B cell (primary cell): ENCODE measurements at regions not wholly inside any gene's neighbourhood (a gene's known extent, or its start where the extent isn't known, plus 50 kb on each side); places are given as distances from the start of the nearest gene placed in this dataset.

Experiments
- ATAC-seq: fragments of 200-7000 bp; cut with Tn5 transposase; one replicate; pipeline ENCODE4 v1.10.0; 2021; ENCODE audit warnings: low read depth, mild to moderate bottlenecking, moderate number of reproducible peaks, moderate library complexity
- CTCF ChIA-PET: fragments of 350-600 bp; sonication (Branson Sonifier 250); formaldehyde crosslinking; loops from one replicate; lab custom pipeline; 2021; ENCODE audit warnings: antibody characterized with exemption, inconsistent platforms; lab: Charles Lee
- POLR2A ChIA-PET: fragments of 350-600 bp; sonication (Branson Sonifier 250); formaldehyde crosslinking; loops from one replicate; lab custom pipeline; 2021; ENCODE audit warnings: antibody characterized with exemption; lab: Charles Lee
- DNase-seq: peaks from one replicate; pipeline ENCODE4 v3.0.0; 2013
- H2AFZ ChIP-seq: 2 replicates; pipeline ENCODE4 v1.6.1; 2012; ENCODE audit warnings: mild to moderate bottlenecking, low read depth, low read length; ENCODE audit not compliant: insufficient read depth, poor library complexity, severe bottlenecking
- H3K27ac ChIP-seq, 2 donors: 1 replicate in 1 of 2; 2 replicates in 1 of 2; pipeline ENCODE4 v1.5.1; 2012 to 2013; ENCODE audit warnings: low read length in 2 of 2, mild to moderate bottlenecking in 2 of 2, moderate library complexity in 1 of 2
- H3K27me3 ChIP-seq, 4 experiments: fragments of 200-600 bp in 1 of 4; sonication (generic) in 1 of 4; replicated peaks in 1 of 4; 1 replicate in 2 of 4; 2 replicates in 2 of 4; pipeline versions ENCODE4 v1.6.1 to v1.7.0; 2013 to 2016; ENCODE audit warnings: low read length in 3 of 4, mild to moderate bottlenecking in 2 of 4, mixed read lengths in 1 of 4, moderate library complexity in 1 of 4; ENCODE audit not compliant: insufficient read depth in 4 of 4, control insufficient read depth in 3 of 4; ENCODE audit errors: control extremely low read depth in 1 of 4
- H3K36me3 ChIP-seq, 2 experiments: replicated peaks in 1 of 2; 1 replicate in 1 of 2; 2 replicates in 1 of 2; pipeline versions ENCODE4 v1.6.1 to v1.7.1; 2013; ENCODE audit warnings: low read length in 1 of 2; ENCODE audit not compliant: insufficient read depth in 2 of 2, control insufficient read depth in 1 of 2; ENCODE audit errors: control extremely low read depth in 1 of 2, extremely low read depth in 1 of 2
- H3K4me1 ChIP-seq, 2 donors: fragments of 200-600 bp in 1 of 2; sonication (generic) in 1 of 2; 1 replicate in 1 of 2; 2 replicates in 1 of 2; pipeline versions ENCODE4 v1.5.1 to v1.6.1; 2013 to 2017; ENCODE audit warnings: low read length in 2 of 2; ENCODE audit not compliant: control insufficient read depth in 2 of 2, insufficient read depth in 2 of 2
- H3K4me2 ChIP-seq: replicated peaks from 2 replicates; pipeline ENCODE3; 2012; ENCODE audit warnings: mild to moderate bottlenecking, low read depth, low read length; ENCODE audit not compliant: poor library complexity, severe bottlenecking
- H3K4me3 ChIP-seq, 5 experiments: fragments of 200-600 bp in 1 of 5; sonication (generic) in 1 of 5; 1 replicate in 3 of 5; 2 replicates in 2 of 5; pipeline versions ENCODE4 v1.5.1 to v1.7.0; 2011 to 2016; ENCODE audit warnings: low read length in 4 of 5, mild to moderate bottlenecking in 4 of 5, low read depth in 2 of 5, control low read depth in 1 of 5, moderate library complexity in 1 of 5; ENCODE audit not compliant: insufficient read depth in 1 of 5; ENCODE audit errors: control extremely low read depth in 1 of 5, extremely low read depth in 1 of 5
- H3K79me2 ChIP-seq: fragments of 200-600 bp; sonication (generic); one replicate; pipeline ENCODE4 v1.6.0; 2016; ENCODE audit warnings: low read length; ENCODE audit not compliant: control insufficient read depth, insufficient read depth
- H3K9ac ChIP-seq: fragments of 200-600 bp; sonication (generic); 2 replicates; pipeline ENCODE4 v1.6.1; 2017; ENCODE audit warnings: mild to moderate bottlenecking, low read length, moderate library complexity
- H3K9me3 ChIP-seq, 3 donors: one replicate each; pipeline versions ENCODE4 v1.6.1 to v1.7.1; 2013; ENCODE audit warnings: low read length in 2 of 3; ENCODE audit not compliant: control insufficient read depth in 2 of 3, insufficient read depth in 1 of 3; ENCODE audit errors: control extremely low read depth in 1 of 3
- H4K20me1 ChIP-seq: 2 replicates; pipeline ENCODE4 v1.6.0; 2012; ENCODE audit warnings: mild to moderate bottlenecking, low read length; ENCODE audit not compliant: insufficient read depth, control insufficient read depth, poor library complexity, severe bottlenecking
- H3K27ac Mint-ChIP-seq: one replicate; pipeline ENCODE4 v1.8.0; 2021; ENCODE audit warnings: mixed read lengths
- H3K27me3 Mint-ChIP-seq: one replicate; pipeline ENCODE4 v1.8.0; 2021; ENCODE audit warnings: mixed read lengths
- H3K4me1 Mint-ChIP-seq: one replicate; pipeline ENCODE4 v1.8.0; 2021; ENCODE audit warnings: mixed read lengths
- H3K4me3 Mint-ChIP-seq: one replicate; pipeline ENCODE4 v1.8.0; 2021; ENCODE audit warnings: mixed read lengths
- H3K9me3 Mint-ChIP-seq: one replicate; pipeline ENCODE4 v1.8.0; 2022; ENCODE audit warnings: mixed read lengths; ENCODE audit not compliant: insufficient read depth
- EZH2 ChIP-seq: IDR thresholded peaks from 2 replicates; pipeline ENCODE4 v1.6.1; 2012; ENCODE audit warnings: borderline replicate concordance, low read depth, mild to moderate bottlenecking, moderate library complexity, low read length; ENCODE audit not compliant: insufficient read depth, poor library complexity, severe bottlenecking
- WGBS: methylation state at CpG from one replicate; pipeline ENCODE4 v1.1.5; 2013; ENCODE audit warnings: missing lambda C conversion rate; ENCODE audit not compliant: insufficient coverage; 5-methylcytosine and 5-hydroxymethylcytosine counted together
- intact Hi-C: fragments of 100-400 bp; cut with micrococcal nuclease; formaldehyde crosslinking; loops from one replicate; pipeline ENCODE4 v1.10.0; 2022
- TF ChIP-seq, protein P1 (sequence below): fragments of 200-600 bp; IDR thresholded peaks from one replicate; pipeline ENCODE4 v1.8.0; 2022; ENCODE audit warnings: antibody characterized with exemption, mild to moderate bottlenecking

DNA sequence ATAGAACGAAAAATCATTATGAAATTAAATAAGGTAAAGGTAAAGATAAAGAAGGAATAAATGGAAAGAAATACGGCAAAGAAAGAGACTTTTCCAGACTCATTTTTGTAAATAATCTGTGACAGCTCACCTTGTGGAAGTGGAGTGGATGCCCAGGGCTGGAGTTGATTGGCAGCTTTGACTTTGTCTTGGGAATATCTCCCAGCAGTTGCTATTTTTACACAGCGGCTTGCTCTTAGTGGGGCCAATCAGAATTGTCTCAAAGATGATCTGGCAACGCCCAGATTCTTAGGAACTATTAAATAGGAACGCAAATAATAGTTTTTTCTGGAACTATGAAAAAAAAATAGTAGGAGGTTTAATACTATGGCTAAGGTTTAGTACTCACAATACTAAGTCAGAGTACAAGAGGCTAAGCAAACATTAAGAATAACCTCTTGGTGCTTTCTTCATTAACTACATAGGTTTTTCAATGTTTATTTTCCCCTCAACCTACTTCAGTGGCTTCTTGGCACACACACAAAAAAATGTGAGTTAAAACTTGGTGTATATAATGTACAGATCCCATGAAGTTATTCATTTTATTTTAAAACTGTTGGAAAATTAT, 132.7 kb downstream of the TRAM1L1 start:
- POLR2A ChIA-PET: no interaction called here
- no peaks in the 10 kb centered on the region for H3K9me3 Mint-ChIP-seq
- intact Hi-C loops: no loop called here

DNA sequence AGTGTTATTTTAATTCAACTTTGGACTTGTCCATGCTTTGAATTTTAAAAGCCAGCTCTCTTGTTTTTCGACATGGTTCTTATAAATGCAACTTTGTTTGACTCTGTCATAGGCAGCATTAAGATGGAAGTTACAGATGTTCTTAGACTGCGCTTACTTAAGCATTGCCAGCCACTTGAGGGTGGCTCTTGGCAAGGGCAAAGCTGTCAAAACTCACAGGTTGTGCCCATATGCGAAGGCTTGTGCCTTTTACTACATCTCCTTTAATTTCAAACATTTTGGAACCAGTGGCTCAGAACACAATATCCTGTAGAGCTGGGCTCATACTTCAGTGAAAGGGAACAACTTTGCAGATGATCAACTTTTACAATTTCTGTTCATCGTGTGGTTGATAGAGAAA, 135.5 kb downstream of the TRAM1L1 start:
- no peaks in the 10 kb centered on the region for H3K27me3 Mint-ChIP-seq
- intact Hi-C loops: no loop called here
- Histone ChIP-seq H2AFZ (no peak overlapping the region), H3K9ac (no peak overlapping the region), H3K4me1 (no peaks in the 10 kb centered on the region), H3K9me3 (no peaks in the 10 kb centered on the region), H3K36me3 (no peaks in the 10 kb centered on the region), H3K4me3 (no peak overlapping the region), H4K20me1 (no peaks in the 10 kb centered on the region), H3K27ac (no peak overlapping the region), H3K27me3 (no peaks in the 10 kb centered on the region), H3K4me2 (no peak overlapping the region), H3K79me2 (no peaks in the 10 kb centered on the region)
- no peaks in the 10 kb centered on the region for H3K9me3 Mint-ChIP-seq
- no peak overlapping the region for H3K27ac Mint-ChIP-seq
- no peak overlapping the region for H3K4me3 Mint-ChIP-seq
- no peak for DNase-seq
- ChIA-PET CTCF (interaction anchor here (1.1 kb wide), 1 partner anchor 10 kb away, joined by 3 read pairs; no protein-coding TSS in a partner anchor), POLR2A (no interaction called here)
- no peak for TF ChIP-seq EZH2
- TF ChIP-seq, protein P1, sequence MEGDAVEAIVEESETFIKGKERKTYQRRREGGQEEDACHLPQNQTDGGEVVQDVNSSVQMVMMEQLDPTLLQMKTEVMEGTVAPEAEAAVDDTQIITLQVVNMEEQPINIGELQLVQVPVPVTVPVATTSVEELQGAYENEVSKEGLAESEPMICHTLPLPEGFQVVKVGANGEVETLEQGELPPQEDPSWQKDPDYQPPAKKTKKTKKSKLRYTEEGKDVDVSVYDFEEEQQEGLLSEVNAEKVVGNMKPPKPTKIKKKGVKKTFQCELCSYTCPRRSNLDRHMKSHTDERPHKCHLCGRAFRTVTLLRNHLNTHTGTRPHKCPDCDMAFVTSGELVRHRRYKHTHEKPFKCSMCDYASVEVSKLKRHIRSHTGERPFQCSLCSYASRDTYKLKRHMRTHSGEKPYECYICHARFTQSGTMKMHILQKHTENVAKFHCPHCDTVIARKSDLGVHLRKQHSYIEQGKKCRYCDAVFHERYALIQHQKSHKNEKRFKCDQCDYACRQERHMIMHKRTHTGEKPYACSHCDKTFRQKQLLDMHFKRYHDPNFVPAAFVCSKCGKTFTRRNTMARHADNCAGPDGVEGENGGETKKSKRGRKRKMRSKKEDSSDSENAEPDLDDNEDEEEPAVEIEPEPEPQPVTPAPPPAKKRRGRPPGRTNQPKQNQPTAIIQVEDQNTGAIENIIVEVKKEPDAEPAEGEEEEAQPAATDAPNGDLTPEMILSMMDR: no peak
- H3K4me1 Mint-ChIP-seq: no peaks in the 10 kb centered on the region
- no peak for ATAC-seq
- WGBS: 81% methylated on average over 2 of the region's 4 CpGs

More for the DNA sequence above, 132.7 kb downstream of the TRAM1L1 start:
- no peaks in the 10 kb centered on the region for H3K27me3 Mint-ChIP-seq
- Histone ChIP-seq H3K9ac (no peak overlapping the region), H3K27ac (no peak overlapping the region), H3K79me2 (no peaks in the 10 kb centered on the region), H2AFZ (no peak overlapping the region), H3K4me2 (no peak overlapping the region), H3K9me3 (no peaks in the 10 kb centered on the region), H3K4me1 (no peaks in the 10 kb centered on the region), H4K20me1 (no peaks in the 10 kb centered on the region), H3K27me3 (no peaks in the 10 kb centered on the region), H3K4me3 (no peak overlapping the region), H3K36me3 (no peaks in the 10 kb centered on the region)
- 100% methylated on average over 1 of the region's 5 CpGs for WGBS
- DNase-seq: no peak
- H3K27ac Mint-ChIP-seq: no peak overlapping the region
- no peak overlapping the region for H3K4me3 Mint-ChIP-seq
- CTCF ChIA-PET: no interaction called here
- ATAC-seq: no peak
- TF ChIP-seq, protein P1: no peak
- TF ChIP-seq EZH2: no peak
- H3K4me1 Mint-ChIP-seq: no peaks in the 10 kb centered on the region
